GM19023 (cell line): ENCODE measurements at regions not wholly inside any gene's neighbourhood (a gene's known extent, or its start where the extent isn't known, plus 50 kb on each side); places are given as distances from the start of the nearest gene placed in this dataset.
"Not testable (repeated sequence)": the region's sequence is repeated elsewhere in the genome, so short reads cannot be mapped to it uniquely, and the experiment has no call there.

Experiments
- ATAC-seq: cut with Tn5 transposase; IDR thresholded peaks from one replicate; pipeline ENCODE4 v1.9.1; 2021; ENCODE audit warnings: mild to moderate bottlenecking, moderate library complexity; ENCODE audit not compliant: unreplicated experiment

DNA sequence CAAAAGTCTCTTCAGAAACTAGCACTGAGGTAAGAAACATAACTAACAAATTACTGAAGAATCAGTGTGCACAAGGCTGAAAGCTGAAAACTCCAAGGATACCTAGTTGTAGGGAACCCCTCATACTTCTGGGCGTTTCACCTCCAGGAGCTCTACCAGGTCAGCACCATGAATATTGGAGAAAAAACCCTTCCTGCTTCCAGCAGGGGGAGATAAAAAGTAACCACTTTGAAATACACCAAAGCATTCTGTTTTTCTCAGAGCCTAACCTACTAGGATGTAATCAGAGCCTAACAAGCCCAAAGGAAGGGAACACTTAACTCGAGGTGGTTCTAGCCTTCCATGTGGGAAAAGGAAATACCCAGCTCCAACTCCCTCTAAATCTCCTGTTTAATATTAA lies 175.8 kb upstream of the MME start:
- ATAC-seq: no peak

DNA sequence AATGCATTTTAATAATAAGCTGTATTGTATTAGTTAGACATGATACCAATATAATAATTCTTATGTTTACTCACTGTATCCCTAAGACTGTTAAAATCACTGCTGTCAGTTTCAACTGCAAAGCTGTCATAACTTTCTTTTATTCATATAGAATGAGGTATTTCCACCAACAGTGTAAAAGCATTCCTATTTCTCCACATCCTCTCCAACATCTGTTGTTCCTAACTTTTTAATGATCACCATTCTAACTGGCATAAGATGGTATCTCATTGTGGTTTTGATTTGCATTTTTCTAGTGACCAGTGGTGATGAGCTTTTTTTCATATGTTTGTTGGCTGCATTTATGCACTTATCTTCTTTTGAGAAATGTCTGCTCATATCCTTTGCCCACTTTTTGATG lies 177.6 kb upstream of the MME start:
- not testable (repeated sequence) for ATAC-seq

DNA sequence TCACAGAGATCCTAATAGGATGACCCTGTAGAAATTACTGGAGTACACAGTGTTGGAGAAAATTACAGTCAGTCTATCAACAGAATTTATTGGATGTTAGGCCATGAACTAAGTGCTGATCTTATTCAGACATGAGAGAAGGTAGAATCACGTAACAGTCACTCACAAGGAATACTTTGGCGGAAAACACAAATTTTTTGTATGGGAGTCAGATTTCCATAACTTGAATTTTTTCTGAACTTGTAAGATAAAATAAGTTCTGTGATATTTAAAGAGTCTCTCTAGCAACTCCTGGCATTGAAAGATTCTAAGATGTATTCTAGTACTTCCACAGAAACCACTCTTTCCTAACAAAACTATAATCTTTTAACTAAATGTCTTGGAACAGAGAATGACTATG lies 178.8 kb upstream of the MME start:
- no peak for ATAC-seq

DNA sequence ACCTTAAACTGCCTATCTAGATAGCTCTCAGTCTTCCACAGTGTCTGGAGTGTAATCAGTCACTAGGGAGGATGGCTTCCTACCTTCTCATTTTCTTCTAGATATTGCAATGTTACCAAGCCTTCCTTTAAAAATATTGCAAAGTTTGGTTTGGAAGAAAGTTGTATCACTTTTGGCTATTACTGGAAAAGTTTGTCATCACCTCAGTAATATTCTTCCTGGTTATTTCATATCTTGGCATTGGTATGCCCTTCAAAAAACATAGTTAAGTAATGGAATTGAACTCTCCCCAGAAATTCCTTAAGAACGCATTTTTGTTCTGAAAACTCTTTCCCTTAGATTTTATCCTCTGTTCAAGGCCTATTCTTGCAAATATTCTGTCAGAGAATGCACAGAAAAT lies 179.3 kb upstream of the MME start:
- ATAC-seq: no peak

DNA sequence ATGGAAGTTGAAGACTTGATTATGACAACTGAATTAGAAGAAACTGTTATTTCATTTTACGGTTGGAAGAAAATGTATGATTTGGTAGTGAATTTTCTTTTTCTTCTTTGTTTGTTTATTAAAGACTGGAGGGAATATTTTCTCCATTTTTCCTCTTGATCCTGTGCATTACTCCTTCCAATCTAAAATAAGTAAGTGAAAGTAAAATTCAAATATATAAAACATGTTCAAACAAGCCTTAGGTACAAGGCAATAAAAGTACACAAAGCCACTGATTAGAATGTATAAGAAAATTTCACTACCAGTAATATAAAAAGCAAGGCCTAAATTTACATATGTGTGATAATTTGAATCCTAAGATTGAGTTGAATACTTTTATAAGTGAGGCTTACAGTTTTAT lies 181.2 kb upstream of the MME start:
- no peak for ATAC-seq

DNA sequence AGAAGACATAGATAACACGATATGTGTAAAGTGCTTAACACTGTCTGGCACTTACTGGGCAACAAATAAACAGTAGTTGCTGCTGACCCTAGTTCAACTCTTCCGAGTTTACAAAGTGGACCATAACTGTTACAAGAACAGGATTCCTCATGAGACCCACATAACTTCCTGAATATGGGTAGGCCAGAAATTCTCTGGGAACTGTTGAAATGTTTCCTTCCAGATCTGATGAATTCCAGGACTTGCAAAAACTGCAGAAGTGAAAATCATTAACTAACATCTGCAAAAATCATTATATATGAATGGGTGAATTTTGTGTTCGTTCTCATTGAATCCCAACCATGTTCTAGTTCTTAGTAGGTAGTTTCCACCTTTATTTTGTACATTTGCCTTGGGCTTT lies 181.7 kb upstream of the MME start:
- ATAC-seq: no peak

DNA sequence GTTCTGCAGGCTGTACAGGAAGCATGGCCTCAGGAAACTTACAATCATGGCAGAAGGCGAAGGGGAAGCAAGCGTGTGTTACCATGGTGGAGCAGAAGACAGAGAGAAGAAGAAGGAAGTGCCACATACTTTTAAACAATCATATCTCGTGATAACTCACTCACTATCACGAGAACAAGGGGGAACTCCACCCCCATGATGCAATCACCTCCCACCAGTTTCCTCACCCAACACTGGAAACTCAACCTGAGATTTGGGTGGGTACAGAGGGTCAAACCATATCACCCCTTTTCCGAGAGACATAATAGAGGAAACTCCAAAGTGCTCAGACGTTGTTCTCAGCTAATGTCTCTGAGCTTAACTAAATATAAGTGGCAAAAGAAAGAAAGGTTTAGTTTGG lies 186.3 kb upstream of the MME start:
- ATAC-seq: no peak

DNA sequence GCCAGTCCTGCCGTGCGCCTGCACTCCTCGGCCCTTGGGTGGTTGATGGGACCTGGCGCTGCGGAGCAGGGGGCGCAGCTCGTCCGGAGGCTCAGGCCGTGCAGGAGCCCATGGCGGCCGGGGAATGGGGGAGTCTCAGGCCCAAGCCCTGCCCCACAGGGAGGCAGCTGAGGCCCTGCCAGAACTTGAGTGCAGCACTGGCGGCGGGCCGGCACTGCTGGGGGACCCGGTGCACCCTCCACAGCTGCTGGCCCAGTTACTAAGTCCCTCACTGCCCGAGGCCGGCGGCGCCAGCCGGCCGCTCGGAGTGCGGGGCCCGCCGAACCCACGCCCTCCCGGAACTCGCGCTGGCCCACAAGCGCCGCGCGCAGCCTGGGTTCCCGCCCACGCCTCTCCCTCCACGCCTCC lies 190.9 kb upstream of the MME start:
- no peak for ATAC-seq

DNA sequence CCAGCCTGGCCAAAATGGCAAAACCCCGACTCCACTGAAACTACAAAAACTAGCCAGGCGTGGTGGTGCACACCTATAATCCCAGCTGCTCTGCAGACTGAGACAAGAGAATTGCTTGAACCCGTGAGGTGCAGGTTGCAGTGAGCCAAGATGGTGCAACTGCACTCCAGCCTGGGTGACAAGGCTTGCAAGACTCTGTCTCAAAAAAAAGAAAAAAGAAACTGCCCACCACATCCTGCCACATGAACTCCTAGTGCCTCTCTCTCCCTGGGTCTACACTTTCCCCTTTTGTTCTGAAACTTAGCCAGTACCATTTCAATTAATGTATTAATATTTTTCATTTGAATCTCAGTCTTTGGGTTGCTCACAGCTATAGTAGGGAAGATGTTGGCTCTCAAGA lies 192.2 kb upstream of the MME start:
- no peak for ATAC-seq

DNA sequence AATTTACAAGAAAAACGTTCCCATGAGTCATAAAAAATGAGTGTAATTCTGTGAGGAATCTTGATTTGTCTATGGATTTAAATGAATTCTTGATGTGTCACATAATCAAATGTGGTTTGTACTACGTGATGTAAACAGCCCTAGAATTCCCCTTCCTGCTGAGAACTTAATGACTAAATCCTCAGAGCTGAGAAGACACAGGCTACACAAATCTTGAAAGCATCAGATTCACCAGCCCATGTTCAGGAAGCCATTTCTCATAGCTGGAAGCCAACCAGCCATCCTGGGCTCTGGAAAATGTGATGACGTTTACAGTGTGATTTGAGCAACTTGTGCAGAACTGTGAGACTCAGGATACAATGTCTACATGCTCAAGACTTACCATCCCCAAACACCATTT lies 193.7 kb upstream of the MME start:
- ATAC-seq: no peak

DNA sequence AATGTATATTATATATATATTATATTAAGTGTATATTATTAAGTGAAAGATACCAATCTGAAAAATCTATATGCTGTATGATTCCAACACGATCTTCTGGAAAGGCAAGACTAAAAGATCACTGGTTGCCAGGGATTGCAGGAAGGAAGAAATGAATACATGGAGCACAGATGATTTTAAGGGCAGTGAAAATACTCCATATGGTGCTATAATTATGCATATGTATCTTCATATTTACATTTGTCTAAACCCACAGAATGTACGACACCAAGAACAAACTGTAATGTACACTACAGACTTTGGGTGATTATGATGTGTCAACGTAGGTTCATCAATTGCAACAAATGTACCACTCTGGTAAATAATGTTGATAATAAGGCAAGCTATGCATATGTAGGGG lies 194.7 kb upstream of the MME start:
- no peak for ATAC-seq

DNA sequence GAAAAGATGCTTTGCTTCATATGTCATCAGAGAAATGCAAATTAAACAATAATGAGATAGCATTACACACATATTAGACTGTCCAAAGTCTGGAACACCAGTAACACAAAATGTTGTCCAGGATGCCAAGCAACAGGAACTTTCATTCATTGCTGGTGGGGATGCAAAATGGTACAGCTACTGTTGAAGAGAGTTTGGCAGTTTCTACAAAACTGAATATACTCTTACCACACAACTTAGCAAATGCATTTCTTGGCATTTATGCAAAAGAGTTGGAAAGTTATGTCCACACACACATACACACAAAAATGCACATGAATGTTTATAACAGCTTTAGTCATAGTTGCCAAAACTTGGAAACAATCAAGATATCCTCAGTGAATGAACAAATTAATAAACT lies 195.2 kb upstream of the MME start:
- ATAC-seq: no peak

DNA sequence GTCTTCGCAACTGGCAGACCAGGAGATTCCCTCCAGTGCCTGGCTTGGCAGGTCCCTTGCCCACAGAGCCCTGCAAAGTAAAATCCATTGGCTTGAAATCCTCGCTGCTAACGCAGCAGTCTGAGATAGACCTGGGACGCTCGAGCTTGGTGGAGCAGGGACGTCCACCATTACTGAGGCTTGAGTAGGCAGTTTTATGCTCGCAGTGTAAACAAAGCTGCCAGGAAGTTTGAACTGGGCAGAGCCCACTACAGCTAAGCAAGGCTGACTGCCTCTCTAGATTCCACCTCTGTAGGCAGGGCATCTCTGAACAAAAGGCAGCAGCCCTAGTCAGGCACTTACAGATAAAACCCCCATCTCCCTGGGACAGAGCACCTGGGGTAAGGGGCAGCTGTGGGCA lies 205.0 kb upstream of the MME start:
- no peak for ATAC-seq

DNA sequence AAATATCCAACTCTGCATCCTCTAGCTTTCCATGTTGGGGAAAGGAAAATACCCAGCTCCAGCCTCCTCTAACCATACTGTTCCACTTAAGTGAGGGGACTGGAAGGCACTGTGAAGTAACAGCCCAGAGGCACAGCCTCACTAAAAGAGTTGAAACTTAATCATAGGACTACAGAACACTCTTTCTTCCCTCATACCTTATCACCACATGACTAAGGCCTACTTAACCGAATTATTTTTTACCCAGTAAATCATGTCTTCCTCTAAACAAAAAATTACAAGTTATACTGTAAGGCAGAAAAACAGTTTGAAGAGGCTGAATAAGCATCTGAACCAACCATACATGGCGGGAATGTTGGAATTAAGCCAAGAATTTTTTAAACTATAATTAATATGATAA lies 207.4 kb upstream of the MME start:
- no peak for ATAC-seq

DNA sequence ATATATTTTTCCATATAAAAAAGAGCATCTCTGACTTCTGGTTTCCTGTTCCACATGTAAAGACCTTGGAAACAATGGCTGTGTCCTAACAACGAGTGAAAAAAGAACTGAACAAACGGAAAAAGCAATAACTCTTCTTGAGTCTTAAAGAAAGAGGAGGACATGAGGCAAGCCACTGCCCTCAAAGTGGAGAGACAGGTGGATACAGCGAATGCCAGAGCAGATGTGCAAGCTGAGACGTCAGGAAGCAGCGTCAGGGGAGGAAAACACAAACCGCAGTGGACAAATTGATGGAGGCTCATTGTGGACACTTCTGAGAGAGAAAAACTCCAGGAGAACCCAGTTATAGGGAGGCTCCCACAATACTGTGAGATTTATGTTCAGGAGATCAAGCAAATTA lies 208.0 kb upstream of the MME start:
- ATAC-seq: no peak

DNA sequence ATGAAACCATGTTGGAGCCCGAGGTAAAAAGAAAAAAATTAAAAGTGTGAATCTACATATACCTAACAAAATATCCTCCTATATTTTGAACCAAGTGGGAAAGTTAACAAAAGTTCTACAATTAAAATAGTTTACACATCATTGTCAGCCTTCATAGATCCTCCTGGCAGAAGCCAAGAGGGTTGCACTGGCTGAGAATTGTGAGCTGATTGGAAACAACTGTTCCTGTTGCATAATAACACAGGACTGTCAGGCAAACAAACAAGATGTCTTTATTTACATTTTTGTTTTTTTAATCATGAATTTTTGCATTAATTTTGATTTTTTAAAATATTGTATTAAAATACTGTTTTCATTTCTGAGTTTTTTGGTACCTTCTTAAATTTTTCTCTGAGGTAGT lies 215.2 kb upstream of the MME start:
- ATAC-seq: no peak

DNA sequence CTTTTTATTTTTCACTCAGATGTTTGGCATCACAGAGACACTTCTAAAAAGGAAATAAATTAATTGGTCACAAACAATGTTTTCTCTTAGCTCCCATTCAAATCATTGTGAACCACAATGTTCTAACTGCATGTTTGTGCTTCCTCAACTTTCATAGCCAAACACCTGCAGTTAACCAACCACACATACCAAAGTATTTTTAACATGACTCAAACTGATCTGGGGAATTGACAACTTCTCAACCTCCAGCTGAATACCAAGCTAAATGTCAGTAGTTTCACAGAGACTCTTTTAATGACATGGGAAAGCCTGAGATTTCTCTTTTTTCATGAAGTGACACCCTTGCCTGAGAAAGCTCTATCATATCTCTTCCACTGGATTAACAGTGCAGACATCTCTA lies 217.9 kb upstream of the MME start:
- no peak for ATAC-seq

DNA sequence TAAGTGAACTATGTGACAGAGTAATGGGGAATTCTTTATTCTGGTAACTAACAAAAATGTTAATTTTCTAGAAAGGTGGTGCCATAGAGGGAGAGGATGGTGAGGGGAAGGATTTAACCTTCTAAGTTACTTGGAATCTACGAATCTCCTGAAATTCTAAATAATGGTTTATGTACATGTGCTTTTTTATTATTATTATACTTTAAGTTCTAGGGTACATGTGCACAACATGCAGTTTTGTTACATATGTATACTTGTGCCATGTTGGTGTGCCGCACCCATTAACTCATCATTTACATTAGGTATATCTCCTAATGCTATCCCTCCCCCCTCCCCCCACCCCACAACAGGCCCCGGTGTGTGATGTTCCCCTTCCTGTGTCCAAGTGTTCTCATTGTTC lies 227.1 kb upstream of the MME start:
- ATAC-seq: not testable (repeated sequence)

DNA sequence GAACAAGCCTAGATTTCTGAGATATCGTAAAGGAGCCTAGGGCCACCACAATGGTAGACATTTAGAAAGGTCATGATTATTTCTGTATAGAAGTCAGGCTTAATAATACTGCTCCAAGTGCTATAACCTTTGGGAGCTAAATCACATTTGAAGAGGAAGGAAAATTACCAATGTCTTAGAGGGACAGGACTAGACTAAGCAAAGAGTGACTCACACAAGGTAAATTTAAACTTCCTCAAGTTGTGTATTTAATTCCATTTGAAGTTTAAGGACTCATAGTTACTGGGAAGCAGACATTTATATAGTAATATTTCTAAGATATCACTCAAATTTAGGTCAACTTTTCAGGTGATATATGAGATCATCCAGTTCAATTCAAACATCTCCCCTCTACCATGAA lies 227.6 kb upstream of the MME start:
- ATAC-seq: no peak

DNA sequence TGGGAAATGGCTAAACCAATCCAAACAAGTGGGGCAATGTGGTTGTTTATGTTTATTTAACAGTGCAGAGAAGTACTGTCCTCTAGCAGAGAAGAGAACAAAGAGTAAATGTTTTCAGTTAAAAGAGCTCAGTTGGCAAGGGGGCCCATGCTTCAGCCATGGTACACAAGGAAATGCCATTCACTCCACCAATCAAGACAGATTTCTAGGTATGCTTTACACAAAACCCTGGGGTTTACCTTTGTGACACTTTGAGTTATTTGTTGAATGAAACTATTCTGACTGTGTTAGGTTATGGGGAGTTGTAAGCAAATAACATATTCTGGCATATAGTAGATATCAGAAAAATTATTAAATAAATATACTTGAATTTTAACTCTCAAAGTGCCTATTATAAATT lies 228.5 kb upstream of the MME start:
- no peak for ATAC-seq

DNA sequence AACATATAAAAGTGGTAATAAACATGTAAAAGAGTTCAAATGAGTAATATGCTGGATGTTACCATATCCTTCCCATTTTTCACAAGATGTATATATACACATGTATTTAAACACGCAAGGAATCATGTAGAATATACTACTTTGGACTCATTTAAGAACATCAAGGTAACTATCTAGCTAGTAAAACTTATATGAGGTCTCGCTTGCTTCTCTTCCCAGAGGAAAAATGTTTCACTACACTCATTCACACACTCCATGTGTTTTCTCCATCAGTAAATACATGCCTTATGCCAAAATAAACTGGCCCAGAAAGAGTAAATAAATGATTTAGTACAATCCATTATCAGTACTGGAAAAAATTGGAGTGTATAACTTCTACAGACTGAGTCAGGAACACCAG lies 229.2 kb upstream of the MME start:
- no peak for ATAC-seq

DNA sequence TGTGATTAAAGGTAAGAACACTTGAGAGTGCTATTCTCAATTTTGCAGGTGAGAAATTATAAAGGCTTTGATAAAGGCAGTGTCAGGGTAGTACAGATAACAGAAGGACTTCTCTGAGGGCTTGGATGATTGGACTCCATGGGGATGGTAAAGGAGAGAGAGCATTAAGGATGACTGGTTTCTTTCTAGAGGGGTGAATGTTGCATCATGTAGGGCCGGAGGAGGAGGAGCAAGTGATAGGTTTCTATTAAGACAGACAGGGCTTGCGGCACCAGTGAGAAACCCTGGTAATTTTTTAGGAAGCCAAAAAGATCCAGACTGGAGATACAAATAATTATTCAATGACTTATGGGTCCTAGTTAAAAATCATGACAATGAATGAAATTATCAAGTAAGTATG lies 230.7 kb upstream of the MME start:
- no peak for ATAC-seq

DNA sequence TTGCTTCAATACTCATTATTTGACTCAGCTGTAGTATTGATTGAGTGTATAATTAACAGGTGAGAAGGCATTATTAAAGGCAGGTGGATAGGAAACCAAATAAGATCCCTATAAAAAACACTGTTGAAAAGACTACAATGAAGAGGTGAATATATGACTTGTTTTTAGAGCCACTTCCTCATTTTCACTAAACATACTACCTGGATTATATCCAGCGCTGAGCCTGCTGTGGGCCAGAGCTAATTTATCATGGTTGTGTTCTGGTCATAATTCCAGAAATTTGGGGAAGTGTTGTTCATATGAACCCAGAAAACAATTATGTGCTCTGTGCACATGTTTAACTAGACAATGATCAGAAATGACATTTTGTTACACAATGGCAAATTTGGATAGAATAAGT lies 235.3 kb upstream of the MME start:
- ATAC-seq: no peak

DNA sequence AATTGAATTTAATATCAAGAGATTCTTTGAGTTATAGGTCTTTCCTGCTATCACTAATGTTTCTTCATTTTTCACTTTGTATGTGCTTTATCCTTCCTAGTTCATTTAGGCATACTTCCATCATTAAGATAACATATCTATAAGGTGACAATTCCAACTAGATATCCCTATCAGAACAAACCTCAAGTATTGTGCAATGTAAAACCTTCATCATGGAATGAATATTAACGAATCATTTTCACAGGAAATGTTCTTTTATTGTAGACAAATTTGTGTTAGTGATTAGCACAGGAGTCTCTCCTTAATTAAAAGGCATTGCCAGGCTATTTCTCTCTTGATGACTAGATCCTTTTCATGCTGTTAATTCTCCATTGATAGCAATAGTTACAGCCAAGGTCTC lies 236.5 kb upstream of the MME start:
- ATAC-seq: no peak
